GM23338 (cell line): ENCODE measurements at regions not wholly inside any gene's neighbourhood (a gene's known extent, or its start where the extent isn't known, plus 50 kb on each side); places are given as distances from the start of the nearest gene placed in this dataset.

Experiments used
- ATAC-seq: fragments of 200-7000 bp; cut with Tn5 transposase; 3 replicates; pipeline ENCODE4 v1.9.1; 2020
- DNase-seq: peaks from one replicate; pipeline ENCODE4 v3.0.0-alpha.2; 2015; ENCODE audit warnings: low spot score
- H2AFZ ChIP-seq: fragments of 200-600 bp; sonication (generic); 2 replicates; pipeline ENCODE4 v1.8.0; 2016; ENCODE audit warnings: antibody characterized with exemption, mild to moderate bottlenecking, moderate library complexity
- H3F3A ChIP-seq: fragments of 200-600 bp; sonication (generic); replicated peaks from 2 replicates; pipeline ENCODE4 v1.8.0; 2017; ENCODE audit warnings: antibody characterized with exemption, mixed run types, low read depth
- H3K27ac ChIP-seq: fragments of 200-600 bp; sonication (generic); 2 replicates; pipeline ENCODE4 v1.6.1; 2016; ENCODE audit warnings: low read depth
- H3K27me3 ChIP-seq: fragments of 200-600 bp; sonication (generic); 2 replicates; pipeline ENCODE4 v1.8.0; 2016; ENCODE audit warnings: mild to moderate bottlenecking, mixed run types, moderate library complexity; ENCODE audit not compliant: insufficient read depth
- H3K36me3 ChIP-seq: fragments of 200-600 bp; sonication (generic); 2 replicates; pipeline ENCODE4 v1.8.0; 2016; ENCODE audit warnings: mild to moderate bottlenecking; ENCODE audit not compliant: insufficient read depth
- H3K4me1 ChIP-seq: fragments of 200-600 bp; sonication (generic); 2 replicates; pipeline ENCODE4 v1.8.0; 2016; ENCODE audit warnings: mild to moderate bottlenecking, moderate library complexity; ENCODE audit not compliant: insufficient read depth
- H3K4me2 ChIP-seq: fragments of 200-600 bp; sonication (generic); 2 replicates; pipeline ENCODE4 v1.7.1; 2017; ENCODE audit warnings: mixed run types
- H3K4me3 ChIP-seq: fragments of 200-600 bp; sonication (generic); 2 replicates; pipeline ENCODE4 v1.6.1; 2016; ENCODE audit warnings: mixed run types
- H3K79me2 ChIP-seq: fragments of 200-600 bp; sonication (generic); replicated peaks from 2 replicates; pipeline ENCODE4 v1.8.0; 2017; ENCODE audit warnings: mild to moderate bottlenecking; ENCODE audit not compliant: insufficient read depth
- H3K9me2 ChIP-seq: fragments of 200-600 bp; sonication (generic); 2 replicates; pipeline ENCODE4 v1.8.0; 2017; ENCODE audit not compliant: insufficient read depth
- H4K20me1 ChIP-seq: fragments of 200-600 bp; sonication (generic); replicated peaks from 2 replicates; pipeline ENCODE4 v1.8.0; 2017; ENCODE audit warnings: mild to moderate bottlenecking; ENCODE audit not compliant: insufficient read depth
- H3K27ac Mint-ChIP-seq: 2 replicates; pipeline ENCODE4 v1.8.0; 2020; ENCODE audit warnings: inconsistent platforms, mild to moderate bottlenecking, moderate library complexity, mixed read lengths
- H3K27me3 Mint-ChIP-seq: 3 replicates; pipeline ENCODE4 v1.8.0; 2022; ENCODE audit warnings: low read depth, mild to moderate bottlenecking, moderate library complexity, mixed read lengths, inconsistent platforms; ENCODE audit not compliant: insufficient read depth, poor library complexity
- H3K36me3 Mint-ChIP-seq: 3 replicates; pipeline ENCODE4 v1.8.0; 2021; ENCODE audit warnings: low read depth, mild to moderate bottlenecking, inconsistent platforms, moderate library complexity, mixed read lengths
- H3K4me1 Mint-ChIP-seq: 3 replicates; pipeline ENCODE4 v1.8.0; 2020; ENCODE audit warnings: mild to moderate bottlenecking, inconsistent platforms, mixed read lengths
- H3K4me3 Mint-ChIP-seq: 3 replicates; pipeline ENCODE4 v1.8.0; 2021; ENCODE audit warnings: moderate library complexity, mild to moderate bottlenecking, inconsistent platforms, mixed read lengths
- H3K9me3 Mint-ChIP-seq: 3 replicates; pipeline ENCODE4 v1.8.0; 2020; ENCODE audit warnings: moderate library complexity, mild to moderate bottlenecking, inconsistent platforms, mixed read lengths
- ETS1 ChIP-seq: IDR thresholded peaks from 2 replicates; pipeline ENCODE4 v1.6.1; 2016; ENCODE audit warnings: antibody characterized with exemption
- EZH2 ChIP-seq: fragments of 200-600 bp; sonication (generic); IDR thresholded peaks from one replicate; pipeline ENCODE4 v1.8.0; 2017; ENCODE audit warnings: antibody characterized with exemption, mild to moderate bottlenecking, low read depth; ENCODE audit not compliant: unreplicated experiment
- EZH2phosphoT487 ChIP-seq: fragments of 200-600 bp; sonication (generic); IDR thresholded peaks from one replicate; pipeline ENCODE4 v1.8.1; 2018; ENCODE audit warnings: antibody characterized with exemption; ENCODE audit not compliant: unreplicated experiment
- JUNB ChIP-seq: IDR thresholded peaks from one replicate; pipeline ENCODE4 v1.6.1; 2016; ENCODE audit warnings: antibody characterized with exemption; ENCODE audit not compliant: unreplicated experiment
- POLR2AphosphoS5 ChIP-seq: IDR thresholded peaks from 2 replicates; pipeline ENCODE4 v1.6.1; 2016; ENCODE audit warnings: antibody characterized with exemption, low read depth
- ZNF331 ChIP-seq: fragments of 250-450 bp; sonication (Bioruptor Pico); IDR thresholded peaks from 2 replicates; pipeline ENCODE4 v1.5.0; 2020; ENCODE audit warnings: low read depth, mild to moderate bottlenecking, moderate library complexity
- TF ChIP-seq, protein P1 (sequence below): fragments of 250-450 bp; sonication (Bioruptor Pico); IDR thresholded peaks from 2 replicates; pipeline ENCODE4 v1.5.0; 2020; ENCODE audit warnings: mild to moderate bottlenecking, moderate library complexity

DNA sequence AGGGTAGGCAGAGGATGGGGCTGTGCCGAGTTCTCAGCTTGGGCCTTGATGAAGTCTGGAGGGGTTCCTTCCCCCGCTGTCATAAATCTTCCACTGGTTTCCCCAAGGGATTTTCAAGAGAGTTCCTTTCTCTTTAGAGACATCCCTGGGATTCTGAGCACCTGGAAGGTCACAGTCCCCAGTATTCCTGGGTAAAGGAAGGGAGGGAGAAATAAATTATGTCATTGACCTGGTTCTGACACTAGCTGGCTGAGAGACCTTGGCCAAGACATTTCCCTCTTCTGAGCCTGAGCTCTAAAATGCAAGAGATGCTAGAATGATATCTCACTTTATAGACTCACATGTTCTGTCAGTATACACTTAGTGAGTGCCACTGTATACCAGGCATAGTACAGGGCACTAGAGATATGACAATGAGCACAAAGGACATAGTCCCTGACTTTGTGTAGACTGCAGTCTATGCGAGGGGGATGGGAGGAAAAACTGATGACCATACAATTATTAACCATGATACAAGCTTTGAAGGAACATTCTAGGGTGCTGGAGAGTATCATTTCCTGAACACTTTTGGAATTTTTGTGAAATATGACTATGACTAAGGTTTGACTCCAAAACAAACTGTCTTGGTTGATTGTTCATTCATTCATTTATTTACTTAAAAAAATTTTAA is 165.8 kb upstream of the JUN start:
- Histone ChIP-seq H3K9me2 (peaks cover 3% of the 10 kb centered on the region), H3K36me3 (no peaks in the 10 kb centered on the region), H3K4me1 (no peaks in the 10 kb centered on the region), H3K27ac (no peak overlapping the region), H3F3A (no peaks in the 10 kb centered on the region), H3K4me2 (no peak overlapping the region), H3K79me2 (no peaks in the 10 kb centered on the region), H4K20me1 (no peaks in the 10 kb centered on the region), H3K4me3 (no peak overlapping the region), H3K27me3 (no peaks in the 10 kb centered on the region), H2AFZ (0 out of 2 replicates have a peak overlapping the region, but pooled peaks have one; percentile 24)
- H3K4me1 Mint-ChIP-seq: no peaks in the 10 kb centered on the region
- ATAC-seq: no peak
- DNase-seq: no peak
- no peak overlapping the region for H3K27ac Mint-ChIP-seq
- no peak overlapping the region for H3K4me3 Mint-ChIP-seq
- peaks cover 3% of the 10 kb centered on the region; the same call in 1 of the 3 replicates for H3K9me3 Mint-ChIP-seq
- H3K36me3 Mint-ChIP-seq: no peaks in the 10 kb centered on the region; the same call in 2 of the 3 replicates
- TF ChIP-seq POLR2AphosphoS5 (no peak), ETS1 (no peak), ZNF331 (CRISPR knock-in tag) (no peak), EZH2phosphoT487 (no peak), JUNB (no peak), EZH2 (no peak)
- TF ChIP-seq, protein P1, sequence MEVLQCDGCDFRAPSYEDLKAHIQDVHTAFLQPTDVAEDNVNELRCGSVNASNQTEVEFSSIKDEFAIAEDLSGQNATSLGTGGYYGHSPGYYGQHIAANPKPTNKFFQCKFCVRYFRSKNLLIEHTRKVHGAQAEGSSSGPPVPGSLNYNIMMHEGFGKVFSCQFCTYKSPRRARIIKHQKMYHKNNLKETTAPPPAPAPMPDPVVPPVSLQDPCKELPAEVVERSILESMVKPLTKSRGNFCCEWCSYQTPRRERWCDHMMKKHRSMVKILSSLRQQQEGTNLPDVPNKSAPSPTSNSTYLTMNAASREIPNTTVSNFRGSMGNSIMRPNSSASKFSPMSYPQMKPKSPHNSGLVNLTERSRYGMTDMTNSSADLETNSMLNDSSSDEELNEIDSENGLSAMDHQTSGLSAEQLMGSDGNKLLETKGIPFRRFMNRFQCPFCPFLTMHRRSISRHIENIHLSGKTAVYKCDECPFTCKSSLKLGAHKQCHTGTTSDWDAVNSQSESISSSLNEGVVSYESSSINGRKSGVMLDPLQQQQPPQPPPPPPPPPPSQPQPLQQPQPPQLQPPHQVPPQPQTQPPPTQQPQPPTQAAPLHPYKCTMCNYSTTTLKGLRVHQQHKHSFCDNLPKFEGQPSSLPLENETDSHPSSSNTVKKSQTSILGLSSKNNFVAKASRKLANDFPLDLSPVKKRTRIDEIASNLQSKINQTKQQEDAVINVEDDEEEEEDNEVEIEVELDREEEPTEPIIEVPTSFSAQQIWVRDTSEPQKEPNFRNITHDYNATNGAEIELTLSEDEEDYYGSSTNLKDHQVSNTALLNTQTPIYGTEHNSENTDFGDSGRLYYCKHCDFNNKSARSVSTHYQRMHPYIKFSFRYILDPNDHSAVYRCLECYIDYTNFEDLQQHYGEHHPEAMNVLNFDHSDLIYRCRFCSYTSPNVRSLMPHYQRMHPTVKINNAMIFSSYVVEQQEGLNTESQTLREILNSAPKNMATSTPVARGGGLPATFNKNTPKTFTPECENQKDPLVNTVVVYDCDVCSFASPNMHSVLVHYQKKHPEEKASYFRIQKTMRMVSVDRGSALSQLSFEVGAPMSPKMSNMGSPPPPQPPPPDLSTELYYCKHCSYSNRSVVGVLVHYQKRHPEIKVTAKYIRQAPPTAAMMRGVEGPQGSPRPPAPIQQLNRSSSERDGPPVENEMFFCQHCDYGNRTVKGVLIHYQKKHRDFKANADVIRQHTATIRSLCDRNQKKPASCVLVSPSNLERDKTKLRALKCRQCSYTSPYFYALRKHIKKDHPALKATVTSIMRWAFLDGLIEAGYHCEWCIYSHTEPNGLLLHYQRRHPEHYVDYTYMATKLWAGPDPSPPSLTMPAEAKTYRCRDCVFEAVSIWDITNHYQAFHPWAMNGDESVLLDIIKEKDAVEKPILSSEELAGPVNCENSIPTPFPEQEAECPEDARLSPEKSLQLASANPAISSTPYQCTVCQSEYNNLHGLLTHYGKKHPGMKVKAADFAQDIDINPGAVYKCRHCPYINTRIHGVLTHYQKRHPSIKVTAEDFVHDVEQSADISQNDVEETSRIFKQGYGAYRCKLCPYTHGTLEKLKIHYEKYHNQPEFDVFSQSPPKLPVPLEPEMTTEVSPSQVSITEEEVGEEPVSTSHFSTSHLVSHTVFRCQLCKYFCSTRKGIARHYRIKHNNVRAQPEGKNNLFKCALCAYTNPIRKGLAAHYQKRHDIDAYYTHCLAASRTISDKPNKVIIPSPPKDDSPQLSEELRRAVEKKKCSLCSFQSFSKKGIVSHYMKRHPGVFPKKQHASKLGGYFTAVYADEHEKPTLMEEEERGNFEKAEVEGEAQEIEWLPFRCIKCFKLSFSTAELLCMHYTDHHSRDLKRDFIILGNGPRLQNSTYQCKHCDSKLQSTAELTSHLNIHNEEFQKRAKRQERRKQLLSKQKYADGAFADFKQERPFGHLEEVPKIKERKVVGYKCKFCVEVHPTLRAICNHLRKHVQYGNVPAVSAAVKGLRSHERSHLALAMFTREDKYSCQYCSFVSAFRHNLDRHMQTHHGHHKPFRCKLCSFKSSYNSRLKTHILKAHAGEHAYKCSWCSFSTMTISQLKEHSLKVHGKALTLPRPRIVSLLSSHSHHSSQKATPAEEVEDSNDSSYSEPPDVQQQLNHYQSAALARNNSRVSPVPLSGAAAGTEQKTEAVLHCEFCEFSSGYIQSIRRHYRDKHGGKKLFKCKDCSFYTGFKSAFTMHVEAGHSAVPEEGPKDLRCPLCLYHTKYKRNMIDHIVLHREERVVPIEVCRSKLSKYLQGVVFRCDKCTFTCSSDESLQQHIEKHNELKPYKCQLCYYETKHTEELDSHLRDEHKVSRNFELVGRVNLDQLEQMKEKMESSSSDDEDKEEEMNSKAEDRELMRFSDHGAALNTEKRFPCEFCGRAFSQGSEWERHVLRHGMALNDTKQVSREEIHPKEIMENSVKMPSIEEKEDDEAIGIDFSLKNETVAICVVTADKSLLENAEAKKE (CRISPR knock-in tag): no peak
- H3K27me3 Mint-ChIP-seq: peaks cover 1% of the 10 kb centered on the region
